ENCODE measurements at regions not wholly inside any gene's neighbourhood (a gene's known extent, or its start where the extent isn't known, plus 50 kb on each side); places are given as distances from the start of the nearest gene placed in this dataset.

GRCh38 chr3:197424266-197424665 is 125.9 kb upstream of the DLG1 start (continued):
- TF ChIP-seq FOXP4 (CRISPR knock-in tag; IDR thresholded peaks at IDR 0.05) (no peak), NR3C1 (CRISPR knock-in tag; conservative IDR thresholded peaks at IDR 0.05; ENCODE audit: low read depth) (no peak), ZNF219 (CRISPR knock-in tag; IDR thresholded peaks at IDR 0.05; ENCODE audit: borderline replicate concordance) (no peak), ZNF416 (CRISPR knock-in tag; IDR thresholded peaks at IDR 0.05) (no peak), GRHL2 (CRISPR knock-in tag; IDR thresholded peaks at IDR 0.05; ENCODE audit: insufficient replicate concordance, severe bottlenecking) (no peak), TEAD1 (CRISPR knock-in tag; IDR thresholded peaks at IDR 0.05) (no peak), ZNF425 (CRISPR knock-in tag; conservative IDR thresholded peaks at IDR 0.05) (no peak), ETV6 (CRISPR knock-in tag; IDR thresholded peaks at IDR 0.05) (no peak)

GRCh38 chr3:197423376-197423775 is 125.0 kb upstream of the DLG1 start:
- POLR2A ChIA-PET = no interaction called here
- no peak overlapping the region for H3K4me3 Mint-ChIP-seq
- H3K4me1 Mint-ChIP-seq = peaks cover 2% of the 10 kb centered on the region; the same call in 1 of the 2 replicates
- no peaks in the 10 kb centered on the region; the same call in 1 of the 2 replicates for H3K27me3 Mint-ChIP-seq (ENCODE audit: low read depth)
- no peaks in the 10 kb centered on the region for H3K36me3 Mint-ChIP-seq
- CTCF ChIA-PET = interaction anchor here (1.0 to 1.4 kb wide), 2 partner anchors 69 to 176 kb away, joined by 3 to 4 read pairs; no protein-coding TSS in a partner anchor
- DNase-seq (ENCODE audit: low spot score) (no peak), ATAC-seq (no peak)
- TF ChIP-seq ATF2 (CRISPR knock-in tag; IDR thresholded peaks at IDR 0.05; ENCODE audit: borderline replicate concordance, low read depth) = no peak
- no peak for TF ChIP-seq CDX4 (CRISPR knock-in tag; IDR thresholded peaks at IDR 0.05; ENCODE audit: borderline replicate concordance)
- no peak for TF ChIP-seq E2F5 (CRISPR knock-in tag; IDR thresholded peaks at IDR 0.05)
- TF ChIP-seq CBFB (CRISPR knock-in tag; IDR thresholded peaks at IDR 0.05; ENCODE audit: low read depth) = no peak
- TF ChIP-seq ZNF512 (CRISPR knock-in tag; IDR thresholded peaks at IDR 0.05; ENCODE audit: borderline replicate concordance) = no peak
- no peak for TF ChIP-seq ZNF121 (CRISPR knock-in tag; IDR thresholded peaks at IDR 0.05)
- no peak for TF ChIP-seq GABPB1 (CRISPR knock-in tag; IDR thresholded peaks at IDR 0.05)
- TF ChIP-seq ZNF317 (CRISPR knock-in tag; IDR thresholded peaks at IDR 0.05; ENCODE audit: borderline replicate concordance, low read depth) = no peak
- no peak for TF ChIP-seq EMX1 (CRISPR knock-in tag; IDR thresholded peaks at IDR 0.05)
- TF ChIP-seq ZNF416 (CRISPR knock-in tag; IDR thresholded peaks at IDR 0.05) = no peak
- no peak for TF ChIP-seq ZMAT4 (CRISPR knock-in tag; IDR thresholded peaks at IDR 0.05)
- TF ChIP-seq E2F1 (CRISPR knock-in tag; IDR thresholded peaks at IDR 0.05) = no peak
- no peak for TF ChIP-seq HMGA2 (CRISPR knock-in tag; IDR thresholded peaks at IDR 0.05)
- no peak for TF ChIP-seq GTF2I (CRISPR knock-in tag; conservative IDR thresholded peaks at IDR 0.05)
- no peak for TF ChIP-seq TCF7 (CRISPR knock-in tag; IDR thresholded peaks at IDR 0.05; ENCODE audit: low read depth)
- no peak for TF ChIP-seq ERG (CRISPR knock-in tag; IDR thresholded peaks at IDR 0.05)
- no peak for TF ChIP-seq PREB (CRISPR knock-in tag; IDR thresholded peaks at IDR 0.05; ENCODE audit: borderline replicate concordance)
- H3K9me3 Mint-ChIP-seq = no peaks in the 10 kb centered on the region
- no peak overlapping the region for H3K27ac Mint-ChIP-seq
